MM.1S (cell line): ENCODE measurements at regions not wholly inside any gene's neighbourhood (a gene's known extent, or its start where the extent isn't known, plus 50 kb on each side); places are given as distances from the start of the nearest gene placed in this dataset.

Source experiments
- EZH2 ChIP-seq: fragments of 300-600 bp; sonication (generic); optimal IDR thresholded peaks from 2 replicates; pipeline ENCODE3; 2017; ENCODE audit warnings: low read depth, mild to moderate bottlenecking, antibody characterized with exemption, low read length, mixed read lengths
- EZH2phosphoT487 ChIP-seq: fragments of 300-600 bp; sonication (generic); IDR thresholded peaks from 2 replicates; pipeline ENCODE4 v1.6.1; 2018; ENCODE audit warnings: antibody characterized with exemption, low read length
- TF ChIP-seq, protein P1 (sequence below): fragments of 300-600 bp; sonication (generic); IDR thresholded peaks from 2 replicates; pipeline ENCODE4 v1.5.1; 2016; ENCODE audit warnings: antibody characterized with exemption, low read length, mixed read lengths

GRCh38 chrX:111041018-111041462 is 55.0 kb upstream of the PAK3 start:
- TF ChIP-seq EZH2 (no peak), EZH2phosphoT487 (no peak)
- TF ChIP-seq, protein P1, sequence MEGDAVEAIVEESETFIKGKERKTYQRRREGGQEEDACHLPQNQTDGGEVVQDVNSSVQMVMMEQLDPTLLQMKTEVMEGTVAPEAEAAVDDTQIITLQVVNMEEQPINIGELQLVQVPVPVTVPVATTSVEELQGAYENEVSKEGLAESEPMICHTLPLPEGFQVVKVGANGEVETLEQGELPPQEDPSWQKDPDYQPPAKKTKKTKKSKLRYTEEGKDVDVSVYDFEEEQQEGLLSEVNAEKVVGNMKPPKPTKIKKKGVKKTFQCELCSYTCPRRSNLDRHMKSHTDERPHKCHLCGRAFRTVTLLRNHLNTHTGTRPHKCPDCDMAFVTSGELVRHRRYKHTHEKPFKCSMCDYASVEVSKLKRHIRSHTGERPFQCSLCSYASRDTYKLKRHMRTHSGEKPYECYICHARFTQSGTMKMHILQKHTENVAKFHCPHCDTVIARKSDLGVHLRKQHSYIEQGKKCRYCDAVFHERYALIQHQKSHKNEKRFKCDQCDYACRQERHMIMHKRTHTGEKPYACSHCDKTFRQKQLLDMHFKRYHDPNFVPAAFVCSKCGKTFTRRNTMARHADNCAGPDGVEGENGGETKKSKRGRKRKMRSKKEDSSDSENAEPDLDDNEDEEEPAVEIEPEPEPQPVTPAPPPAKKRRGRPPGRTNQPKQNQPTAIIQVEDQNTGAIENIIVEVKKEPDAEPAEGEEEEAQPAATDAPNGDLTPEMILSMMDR = no peak
